ENCODE measurements at regions not wholly inside any gene's neighbourhood (a gene's known extent, or its start where the extent isn't known, plus 50 kb on each side); places are given as distances from the start of the nearest gene placed in this dataset.

- no peak for TF ChIP-seq CTCF (IDR thresholded peaks at IDR 0.05; ENCODE audit: poor library complexity)
- TF ChIP-seq EZH2 (IDR thresholded peaks at IDR 0.05; ENCODE audit: borderline replicate concordance), result no peak
- no peak for TF ChIP-seq EZH2phosphoT487 (IDR thresholded peaks at IDR 0.05; ENCODE audit: low read depth, severe bottlenecking, unreplicated experiment)
Observed at GRCh38 chr12:91954326-91954725, 191.3 kb downstream of the BTG1 start.

Data from hepatocyte (in vitro differentiated cells).